GM23248 (cell line): ENCODE measurements at regions not wholly inside any gene's neighbourhood (a gene's known extent, or its start where the extent isn't known, plus 50 kb on each side); places are given as distances from the start of the nearest gene placed in this dataset.
A peak's percentile ranks its signal among the peaks of the same experiment; 100 is the strongest.

Source experiments
- DNase-seq: peaks from one replicate; pipeline ENCODE4 v3.0.0-alpha.2; 2015
- H2AFZ ChIP-seq: fragments of 200-600 bp; sonication (generic); 2 replicates; pipeline ENCODE4 v1.6.1; 2016; ENCODE audit warnings: antibody characterized with exemption
- H3F3A ChIP-seq: fragments of 200-600 bp; sonication (generic); 2 replicates; pipeline ENCODE4 v1.6.1; 2016; ENCODE audit warnings: mild to moderate bottlenecking, antibody characterized with exemption, mixed run types; ENCODE audit not compliant: insufficient read depth
- H3K27ac ChIP-seq: fragments of 200-600 bp; sonication (generic); 2 replicates; pipeline ENCODE4 v1.5.1; 2016; ENCODE audit warnings: mild to moderate bottlenecking
- H3K27me3 ChIP-seq: fragments of 200-600 bp; sonication (generic); replicated peaks from 2 replicates; pipeline ENCODE4 v1.6.1; 2016; ENCODE audit warnings: mild to moderate bottlenecking; ENCODE audit not compliant: insufficient read depth
- H3K36me3 ChIP-seq: fragments of 200-600 bp; sonication (generic); 2 replicates; pipeline ENCODE4 v1.6.1; 2016; ENCODE audit warnings: low read depth, mild to moderate bottlenecking
- H3K4me1 ChIP-seq: fragments of 200-600 bp; sonication (generic); 2 replicates; pipeline ENCODE4 v1.6.1; 2016; ENCODE audit warnings: mild to moderate bottlenecking; ENCODE audit not compliant: insufficient read depth
- H3K4me2 ChIP-seq: fragments of 200-600 bp; sonication (generic); one replicate; pipeline ENCODE4 v1.6.1; 2016; ENCODE audit warnings: mild to moderate bottlenecking; ENCODE audit not compliant: unreplicated experiment
- H3K4me3 ChIP-seq: fragments of 200-600 bp; sonication (generic); 2 replicates; pipeline ENCODE4 v1.5.1; 2016; ENCODE audit warnings: mild to moderate bottlenecking
- H3K79me2 ChIP-seq: fragments of 200-600 bp; sonication (generic); 2 replicates; pipeline ENCODE4 v1.6.1; 2016; ENCODE audit warnings: mild to moderate bottlenecking; ENCODE audit not compliant: insufficient read depth
- H3K9ac ChIP-seq: fragments of 200-600 bp; sonication (generic); 2 replicates; pipeline ENCODE4 v1.6.1; 2016; ENCODE audit warnings: mild to moderate bottlenecking
- H3K9me2 ChIP-seq: fragments of 200-600 bp; sonication (generic); 2 replicates; pipeline ENCODE4 v1.6.1; 2016; ENCODE audit warnings: mixed run types, mild to moderate bottlenecking, moderate library complexity; ENCODE audit not compliant: insufficient read depth
- H3K9me3 ChIP-seq: fragments of 200-600 bp; sonication (generic); one replicate; pipeline ENCODE4 v1.6.1; 2017; ENCODE audit warnings: low read depth
- H4K20me1 ChIP-seq: fragments of 200-600 bp; sonication (generic); 2 replicates; pipeline ENCODE4 v1.6.0; 2016; ENCODE audit not compliant: insufficient read depth
- EZH2 ChIP-seq: fragments of 200-600 bp; sonication (generic); IDR thresholded peaks from 2 replicates; pipeline ENCODE4 v1.6.1; 2018; ENCODE audit warnings: antibody characterized with exemption, mild to moderate bottlenecking; ENCODE audit not compliant: insufficient read depth, poor library complexity, severe bottlenecking
- EZH2phosphoT487 ChIP-seq: fragments of 200-600 bp; sonication (generic); IDR thresholded peaks from 2 replicates; pipeline ENCODE4 v1.6.1; 2018; ENCODE audit warnings: antibody characterized with exemption, moderate library complexity, mild to moderate bottlenecking, low read depth; ENCODE audit not compliant: insufficient read depth
- WGBS, 2 experiments: methylation state at CpG; one replicate each; pipeline ENCODE4 v1.1.6; 2015 to 2017; ENCODE audit warnings: low lambda C conversion rate in 2 of 2, low coverage in 1 of 2; ENCODE audit errors: missing lambda C conversion rate in 2 of 2; 5-methylcytosine and 5-hydroxymethylcytosine counted together
- in situ Hi-C: fragments of 300-500 bp; cut with MboI; formaldehyde crosslinking; loops from 2 replicates; pipeline ENCODE4 v1.15.0; 2020

DNA sequence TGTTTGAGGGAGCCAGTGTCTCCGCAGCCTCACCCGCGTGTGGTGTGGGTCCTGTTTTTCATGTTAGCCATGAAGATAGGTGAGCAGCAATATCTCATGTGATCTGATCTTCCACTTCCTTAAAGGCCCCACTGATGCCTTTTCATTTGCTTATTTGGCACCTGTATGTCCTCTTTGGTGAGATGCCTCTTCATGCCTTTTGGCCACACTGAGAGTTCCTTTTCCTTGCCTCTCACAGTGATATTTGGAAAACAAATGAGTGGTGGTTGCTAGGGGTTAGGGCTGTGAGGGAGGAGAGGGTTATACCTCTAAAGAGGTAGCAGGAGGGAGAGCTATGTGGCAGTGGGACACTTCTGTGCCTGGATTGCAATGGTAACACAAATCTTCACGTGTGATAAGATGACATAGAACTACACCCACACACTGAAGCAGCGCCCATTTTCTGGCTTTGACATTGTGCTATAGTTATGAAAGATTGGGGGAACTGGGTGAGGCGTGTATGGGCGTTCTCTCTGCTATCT, 90.4 kb upstream of the TNS3 start:
- H3F3A ChIP-seq, result no peaks in the 10 kb centered on the region; the same call in 1 of the 2 replicates
- WGBS, 2 experiments, result 62 to 66% methylated on average over 7 of the region's 7 CpGs
- no peak overlapping the region for H3K9ac ChIP-seq
- no peak for DNase-seq
- no peak overlapping the region for H3K4me3 ChIP-seq
- TF ChIP-seq EZH2, result no peak
- no peak for TF ChIP-seq EZH2phosphoT487
- no peaks in the 10 kb centered on the region for H3K9me3 ChIP-seq
- H3K27ac ChIP-seq, result no peak overlapping the region
- H3K4me2 ChIP-seq, result no peak overlapping the region
- no peaks in the 10 kb centered on the region for H4K20me1 ChIP-seq
- H3K4me1 ChIP-seq, result peaks cover 8% of the 10 kb centered on the region
- H3K27me3 ChIP-seq, result no peaks in the 10 kb centered on the region
- H2AFZ ChIP-seq, result no peak overlapping the region
- H3K9me2 ChIP-seq, result no peaks in the 10 kb centered on the region
- H3K36me3 ChIP-seq, result no peaks in the 10 kb centered on the region
- H3K79me2 ChIP-seq, result no peaks in the 10 kb centered on the region
- in situ Hi-C loops, result no loop called here

- Histone ChIP-seq H3K9ac (no peak overlapping the region), H3K27ac (no peak overlapping the region), H3K9me3 (no peaks in the 10 kb centered on the region), H3F3A (no peaks in the 10 kb centered on the region; the same call in 1 of the 2 replicates), H3K9me2 (no peaks in the 10 kb centered on the region), H3K27me3 (no peaks in the 10 kb centered on the region), H3K79me2 (no peaks in the 10 kb centered on the region), H2AFZ (no peak overlapping the region), H3K4me3 (no peak overlapping the region), H3K4me2 (no peak overlapping the region), H3K36me3 (no peaks in the 10 kb centered on the region), H4K20me1 (no peaks in the 10 kb centered on the region), H3K4me1 (peaks cover 8% of the 10 kb centered on the region)
- in situ Hi-C loops, result no loop called here
- TF ChIP-seq EZH2phosphoT487, result no peak
- no peak for TF ChIP-seq EZH2
- 80 to 90% methylated on average over 10 to 13 of the region's 13 CpGs for WGBS, 2 experiments
- DNase-seq, result no peak
Observed at GRCh38 chr7:47671358-47671757, 89.4 kb upstream of the TNS3 start.

DNA sequence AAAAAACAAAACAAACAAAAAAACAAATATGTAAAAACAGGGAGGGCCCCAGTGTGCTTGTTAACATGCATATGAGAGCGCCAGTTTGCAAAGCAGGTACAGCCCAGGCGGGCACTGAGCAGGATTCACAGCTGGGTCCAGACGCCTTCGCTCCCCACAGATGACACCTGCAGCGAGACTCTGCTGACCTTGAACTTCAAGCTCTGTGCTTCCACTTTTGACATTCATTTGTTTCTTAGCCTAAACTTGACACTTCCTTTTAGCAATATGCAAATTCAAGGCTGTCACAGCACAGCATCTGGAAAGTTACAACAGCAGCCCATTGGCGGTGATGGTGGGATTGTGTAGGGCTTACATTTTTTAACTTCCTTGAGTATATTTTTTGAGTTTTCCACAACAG, 88.8 kb upstream of the TNS3 start:
- 88 to 90% methylated on average over 6 of the region's 6 CpGs for WGBS, 2 experiments

DNA sequence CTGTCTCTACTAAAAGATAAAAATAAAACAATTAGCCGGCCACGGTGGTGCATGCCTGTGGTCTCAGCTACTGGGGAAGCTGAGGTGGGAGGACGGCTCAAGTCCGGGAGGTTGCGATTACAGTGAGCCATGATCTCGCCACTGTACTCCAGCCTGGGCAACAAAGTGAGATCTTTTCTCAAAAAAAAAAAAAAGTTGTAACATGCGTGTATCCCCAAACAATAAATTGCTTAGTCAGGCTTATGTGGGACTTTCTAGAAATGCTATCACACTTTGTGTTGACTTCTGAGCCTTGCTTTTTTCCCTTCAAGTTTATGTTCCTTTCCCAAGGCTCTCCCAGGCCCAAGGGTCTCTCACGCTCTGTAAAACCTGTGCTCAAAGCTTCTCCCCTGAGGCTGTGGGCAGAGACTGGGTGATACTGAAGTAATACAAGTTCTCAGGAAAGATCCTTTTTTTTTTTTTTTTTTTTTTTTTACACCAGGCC, 88.0 kb upstream of the TNS3 start:
- H3K4me1 ChIP-seq, result peaks cover 8% of the 10 kb centered on the region
- in situ Hi-C loops, result no loop called here
- peak overlapping the region; percentile 75 for H3K27ac ChIP-seq
- no peaks in the 10 kb centered on the region for H3K79me2 ChIP-seq
- DNase-seq, result peak; percentile 64
- peak overlapping the region; percentile 72 for H3K9ac ChIP-seq
- peak overlapping the region; percentile 57 for H3K4me3 ChIP-seq
- no peak for TF ChIP-seq EZH2
- TF ChIP-seq EZH2phosphoT487, result no peak
- no peaks in the 10 kb centered on the region for H3K36me3 ChIP-seq
- H2AFZ ChIP-seq, result peak overlapping the region; percentile 90
- H4K20me1 ChIP-seq, result no peaks in the 10 kb centered on the region
- 15% methylated on average over 8 of the region's 8 CpGs for WGBS, 2 experiments
- H3K9me3 ChIP-seq, result no peaks in the 10 kb centered on the region
- no peaks in the 10 kb centered on the region for H3K9me2 ChIP-seq
- H3K4me2 ChIP-seq, result peak overlapping the region; percentile 88
- no peaks in the 10 kb centered on the region; the same call in 1 of the 2 replicates for H3F3A ChIP-seq
- H3K27me3 ChIP-seq, result no peaks in the 10 kb centered on the region

More for the DNA sequence above, 88.8 kb upstream of the TNS3 start:
- in situ Hi-C loops, result no loop called here
- H3K36me3 ChIP-seq, result no peaks in the 10 kb centered on the region
- H3K27ac ChIP-seq, result no peak overlapping the region
- H3K79me2 ChIP-seq, result no peaks in the 10 kb centered on the region
- no peaks in the 10 kb centered on the region for H3K9me2 ChIP-seq
- H3F3A ChIP-seq, result no peaks in the 10 kb centered on the region; the same call in 1 of the 2 replicates
- no peak for DNase-seq
- H3K9ac ChIP-seq, result no peak overlapping the region
- no peaks in the 10 kb centered on the region for H3K9me3 ChIP-seq
- H2AFZ ChIP-seq, result no peak overlapping the region
- no peak overlapping the region for H3K4me2 ChIP-seq
- TF ChIP-seq EZH2phosphoT487, result no peak
- no peak for TF ChIP-seq EZH2
- no peaks in the 10 kb centered on the region for H3K27me3 ChIP-seq
- peaks cover 8% of the 10 kb centered on the region for H3K4me1 ChIP-seq
- no peaks in the 10 kb centered on the region for H4K20me1 ChIP-seq
- no peak overlapping the region for H3K4me3 ChIP-seq
